HG02973 (cell line): ENCODE measurements at regions not wholly inside any gene's neighbourhood (a gene's known extent, or its start where the extent isn't known, plus 50 kb on each side); places are given as distances from the start of the nearest gene placed in this dataset.
"Not testable (repeated sequence)": the region's sequence is repeated elsewhere in the genome, so short reads cannot be mapped to it uniquely, and the experiment has no call there.

ENCODE experiments used
- ATAC-seq: cut with Tn5 transposase; IDR thresholded peaks from one replicate; pipeline ENCODE4 v1.9.1; 2021; ENCODE audit warnings: moderate library complexity; ENCODE audit not compliant: unreplicated experiment

DNA sequence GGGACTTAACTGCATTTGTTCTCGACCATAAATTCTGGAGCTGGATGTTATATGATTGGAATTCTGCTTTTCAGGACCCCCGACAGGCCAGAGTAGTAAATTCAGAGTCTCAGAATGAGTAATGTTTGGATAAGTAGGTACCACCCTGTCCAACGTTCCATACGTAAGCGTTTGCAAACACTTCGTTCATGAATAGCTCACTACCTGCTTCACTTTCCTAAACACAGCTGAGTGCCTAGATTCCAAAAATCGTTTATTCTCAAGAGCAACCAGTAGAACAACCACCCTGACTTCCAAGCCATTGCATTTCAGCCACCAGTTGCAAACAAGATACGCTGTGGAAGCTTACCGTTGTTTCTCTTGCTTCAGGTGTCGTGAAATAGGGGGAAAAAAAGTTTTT is 101.3 kb upstream of the DMRT1 start:
- ATAC-seq: no peak

DNA sequence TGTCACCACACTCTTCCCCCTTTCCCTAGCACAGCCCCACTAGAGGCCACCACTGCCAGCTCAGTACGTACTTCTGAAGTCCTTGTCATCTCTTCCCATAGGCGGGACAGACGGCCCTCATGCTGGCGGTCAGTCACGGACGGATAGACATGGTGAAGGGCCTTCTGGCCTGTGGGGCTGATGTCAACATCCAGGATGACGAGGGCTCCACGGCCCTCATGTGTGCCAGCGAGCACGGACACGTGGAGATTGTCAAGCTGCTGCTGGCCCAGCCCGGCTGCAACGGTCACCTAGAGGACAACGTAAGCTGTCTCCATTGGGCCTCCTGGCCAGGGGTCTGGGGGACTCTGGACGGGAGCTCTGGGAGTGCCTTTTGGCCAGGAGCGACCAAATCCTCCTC is 99.4 kb upstream of the DMRT1 start:
- no peak for ATAC-seq

- ATAC-seq: no peak
Measured at GRCh38 chr9:742914-743589, 98.4 kb upstream of the DMRT1 start.

- no peak for ATAC-seq
Measured at GRCh38 chr9:744046-744712, 97.3 kb upstream of the DMRT1 start.

DNA sequence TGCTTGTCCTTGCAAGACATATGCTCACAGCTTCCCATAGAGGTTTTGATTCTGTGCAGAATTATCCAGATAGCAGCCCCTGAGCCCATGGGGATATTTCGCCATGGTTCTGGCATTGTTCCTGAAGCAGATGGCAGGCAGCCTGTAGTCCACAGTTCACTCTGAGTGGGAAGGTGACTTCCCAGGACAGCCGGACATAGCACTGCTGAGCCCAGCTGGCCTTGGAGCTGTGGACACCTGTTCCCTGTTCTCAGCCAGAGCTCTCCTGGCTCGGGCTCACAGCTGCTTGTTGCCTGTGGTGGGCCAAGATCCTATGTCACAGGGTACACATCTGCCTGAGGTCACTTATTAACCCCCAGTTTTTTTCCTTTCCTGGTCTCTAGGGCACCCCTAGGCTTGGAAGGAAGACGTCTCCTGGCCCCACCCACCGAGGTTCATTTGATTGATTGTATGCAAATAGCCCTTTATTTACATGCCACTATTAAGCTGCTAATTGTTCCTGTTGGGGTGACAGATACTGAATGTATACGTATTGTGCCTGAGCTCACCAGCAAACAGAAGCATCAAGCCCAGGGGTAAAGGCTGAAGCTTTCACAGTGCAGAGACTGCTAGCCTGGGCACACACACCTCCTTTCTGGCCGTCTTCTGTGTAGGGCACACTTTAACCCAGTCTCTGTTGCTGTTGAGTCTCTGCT is 96.6 kb upstream of the DMRT1 start:
- ATAC-seq: no peak

DNA sequence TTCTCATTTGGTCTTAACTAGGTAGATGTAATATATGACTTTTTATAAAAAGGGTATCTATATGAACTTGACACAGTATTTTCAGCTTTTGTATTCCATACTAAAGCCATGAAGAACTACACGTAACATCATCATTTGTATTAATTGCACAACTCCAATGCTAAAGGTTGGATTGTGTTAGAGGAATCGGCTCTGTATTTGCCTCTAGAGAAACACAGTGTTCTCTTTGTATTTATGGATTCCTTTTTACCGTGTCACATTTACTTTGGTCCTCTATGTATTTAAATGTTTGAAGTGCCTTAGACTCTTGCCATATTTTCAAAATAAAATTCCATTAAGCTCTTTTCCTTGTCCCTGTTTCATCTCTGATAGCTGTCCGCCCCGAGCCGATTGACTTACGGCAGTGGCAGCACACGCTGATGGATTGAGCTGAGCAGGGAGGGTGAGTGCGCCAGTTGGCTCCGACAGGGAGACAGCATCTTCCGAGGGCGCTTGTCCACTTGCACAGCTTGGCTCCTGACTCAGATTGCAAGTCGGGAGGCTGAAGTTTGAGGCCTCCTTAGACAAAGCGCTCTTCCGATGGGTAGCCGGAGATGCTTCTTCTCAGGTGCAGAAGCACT is 95.6 kb upstream of the DMRT1 start:
- ATAC-seq: no peak

- no peak for ATAC-seq
Measured at GRCh38 chr9:746661-747434, 94.6 kb upstream of the DMRT1 start.

GRCh38 chr9:747567-747966 is 93.9 kb upstream of the DMRT1 start:
- ATAC-seq: no peak

DNA sequence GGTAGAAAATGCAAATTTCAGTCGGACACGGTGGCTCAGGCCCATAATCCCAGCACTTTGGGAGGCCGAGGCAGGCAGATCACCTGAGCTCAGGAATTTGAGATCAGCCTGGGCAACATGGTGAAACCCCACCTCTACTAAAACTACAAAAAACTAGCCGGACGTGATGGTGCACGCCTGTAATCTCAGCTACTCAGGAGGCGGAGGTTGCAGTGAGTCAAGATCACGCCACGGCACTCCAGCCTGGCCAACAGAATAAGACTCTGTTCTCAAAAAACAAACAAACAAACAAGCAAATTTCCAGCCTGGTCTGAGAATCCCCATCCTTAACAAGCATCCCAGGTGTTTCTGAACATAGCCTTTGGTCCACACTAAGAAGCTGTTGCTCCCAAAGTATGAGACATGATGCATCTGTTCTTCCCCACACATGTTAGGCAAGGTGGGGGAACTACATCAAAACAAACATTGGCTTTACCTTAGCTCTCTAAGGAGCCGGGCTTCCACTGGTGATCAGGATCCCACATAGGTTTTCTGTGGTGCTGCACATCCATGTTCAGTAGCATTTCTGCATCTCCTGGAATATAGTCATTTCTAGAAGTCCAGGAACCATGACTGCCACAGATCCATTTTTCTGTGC is 92.5 kb upstream of the DMRT1 start:
- no peak for ATAC-seq

- ATAC-seq: no peak
Measured at GRCh38 chr9:749716-750115, 91.8 kb upstream of the DMRT1 start.

GRCh38 chr9:750249-750967 is 91.1 kb upstream of the DMRT1 start:
- no peak for ATAC-seq

- no peak for ATAC-seq
Measured at GRCh38 chr9:751137-752051, 90.1 kb upstream of the DMRT1 start.

- no peak for ATAC-seq
Measured at GRCh38 chr9:752201-752600, 89.3 kb upstream of the DMRT1 start.

- ATAC-seq: no peak
Measured at GRCh38 chr9:752681-753200, 88.8 kb upstream of the DMRT1 start.

DNA sequence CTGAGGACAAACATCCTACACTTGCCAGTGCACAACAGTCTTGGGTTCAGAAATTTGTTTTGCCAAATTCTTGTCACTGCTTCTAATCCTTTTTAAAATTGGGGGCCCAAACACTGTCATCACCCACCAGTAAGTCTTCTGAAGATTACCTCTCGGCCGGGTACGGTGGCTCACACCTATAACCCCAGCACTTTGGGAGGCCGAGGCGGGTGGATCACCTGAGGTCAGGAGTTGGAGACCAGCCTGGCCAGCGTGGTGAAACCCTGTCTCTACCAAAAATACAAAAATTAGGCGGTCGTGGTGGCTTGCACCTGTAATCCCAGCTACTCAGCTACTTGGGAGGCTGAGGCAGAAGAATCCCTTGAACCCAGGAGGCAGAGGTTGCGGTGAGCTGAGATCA is 87.8 kb upstream of the DMRT1 start:
- ATAC-seq: not testable (repeated sequence)

DNA sequence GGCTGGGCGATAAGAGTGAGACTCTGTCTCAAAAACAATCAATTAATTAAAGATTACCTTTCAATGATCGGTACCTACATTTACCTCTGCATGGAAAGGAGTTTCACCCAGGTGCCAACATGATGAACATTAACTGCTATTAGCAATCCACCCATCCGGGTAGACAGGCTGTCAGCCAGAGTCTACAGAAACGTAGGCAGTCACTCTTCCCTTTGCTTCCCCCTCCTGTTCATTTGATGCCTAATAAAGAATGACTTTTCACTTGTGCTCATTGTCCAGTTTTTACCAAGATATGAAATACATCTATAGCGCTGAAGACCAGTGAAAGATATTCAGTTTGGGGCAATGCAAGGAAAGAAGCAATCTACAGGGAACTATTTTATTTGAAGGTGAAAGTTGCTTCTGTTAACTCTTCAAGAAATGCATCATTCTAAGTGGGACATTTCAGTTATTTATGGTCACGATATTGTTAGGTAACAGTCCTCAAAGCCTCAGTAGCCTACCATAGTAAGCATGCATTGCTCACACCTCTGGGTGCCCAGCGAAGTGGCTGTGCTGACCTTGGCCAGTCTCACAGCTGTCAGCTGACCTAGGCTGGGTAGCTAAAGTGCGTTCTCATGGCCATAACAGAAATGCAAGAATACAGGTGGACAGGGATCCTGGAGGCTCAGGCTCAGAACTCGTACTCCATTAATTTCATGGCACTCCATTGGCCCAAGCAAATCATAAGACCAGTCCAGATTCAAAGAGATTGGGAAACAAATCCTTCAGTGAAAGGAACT is 87.2 kb upstream of the DMRT1 start:
- no peak for ATAC-seq

GRCh38 chr9:755454-756381 is 85.8 kb upstream of the DMRT1 start:
- no peak for ATAC-seq
